ENCODE measurements at regions not wholly inside any gene's neighbourhood (a gene's known extent, or its start where the extent isn't known, plus 50 kb on each side); places are given as distances from the start of the nearest gene placed in this dataset.

GRCh38 chr5:91906027-91906426 is 522.9 kb upstream of the ARRDC3 start:
- no peaks in the 10 kb centered on the region for H3K36me3 ChIP-seq
- ATAC-seq = no peak
- H3K4me3 ChIP-seq = no peak overlapping the region
- H3K4me1 ChIP-seq = no peaks in the 10 kb centered on the region
- H3K9me3 ChIP-seq = no peaks in the 10 kb centered on the region
- TF ChIP-seq CTCF (IDR thresholded peaks at IDR 0.05 in 4 of 5, conservative IDR thresholded peaks at IDR 0.05 in 1 of 5) (no peak), POLR2A (IDR thresholded peaks at IDR 0.05) (no peak)
- intact Hi-C loops (cut with DNase I; ENCODE audit: low total_unique reads) (no loop called here), in situ Hi-C loops (cut with MboI; ENCODE audit: low sequenced_read_pairs in 4 of 4) (no loop called here)
- no peak for DNase-seq
- H3K27ac ChIP-seq = no peak overlapping the region
- H3K27me3 ChIP-seq = no peaks in the 10 kb centered on the region

GRCh38 chr5:91898898-91899297 is 515.8 kb upstream of the ARRDC3 start:
- intact Hi-C loops (cut with DNase I; ENCODE audit: low total_unique reads) = no loop called here
- DNase-seq (no peak), ATAC-seq (no peak)
- TF ChIP-seq POLR2A (IDR thresholded peaks at IDR 0.05) (no peak), CTCF (IDR thresholded peaks at IDR 0.05 in 4 of 5, conservative IDR thresholded peaks at IDR 0.05 in 1 of 5) (no peak)
- in situ Hi-C loops (cut with MboI; ENCODE audit: low sequenced_read_pairs in 4 of 4) = no loop called here
- no peaks in the 10 kb centered on the region for H3K4me1 ChIP-seq
- no peak overlapping the region for H3K27ac ChIP-seq
- H3K4me3 ChIP-seq = no peak overlapping the region
- H3K9me3 ChIP-seq = no peaks in the 10 kb centered on the region
- H3K27me3 ChIP-seq = no peaks in the 10 kb centered on the region
- H3K36me3 ChIP-seq = no peaks in the 10 kb centered on the region

- TF ChIP-seq CTCF (IDR thresholded peaks at IDR 0.05 in 4 of 5, conservative IDR thresholded peaks at IDR 0.05 in 1 of 5) (no peak), POLR2A (IDR thresholded peaks at IDR 0.05) (no peak)
- ATAC-seq (no peak), DNase-seq (no peak)
- Histone ChIP-seq H3K36me3 (no peaks in the 10 kb centered on the region), H3K27ac (no peak overlapping the region), H3K9me3 (no peaks in the 10 kb centered on the region), H3K27me3 (no peaks in the 10 kb centered on the region), H3K4me1 (no peaks in the 10 kb centered on the region), H3K4me3 (no peak overlapping the region)
- in situ Hi-C loops (cut with MboI; ENCODE audit: low sequenced_read_pairs in 4 of 4) (no loop called here), intact Hi-C loops (cut with DNase I; ENCODE audit: low total_unique reads) (no loop called here)
These were observed 514.9 kb upstream of the ARRDC3 start for GRCh38 chr5:91898019-91898418.

GRCh38 chr5:91888810-91889209 is 505.7 kb upstream of the ARRDC3 start:
- H3K27me3 ChIP-seq = no peaks in the 10 kb centered on the region
- H3K27ac ChIP-seq = no peak overlapping the region
- intact Hi-C loops (cut with DNase I; ENCODE audit: low total_unique reads) = no loop called here
- DNase-seq (no peak), ATAC-seq (no peak)
- no peaks in the 10 kb centered on the region for H3K36me3 ChIP-seq
- H3K9me3 ChIP-seq = no peaks in the 10 kb centered on the region
- TF ChIP-seq CTCF (IDR thresholded peaks at IDR 0.05 in 4 of 5, conservative IDR thresholded peaks at IDR 0.05 in 1 of 5) (no peak), POLR2A (IDR thresholded peaks at IDR 0.05) (no peak)
- H3K4me1 ChIP-seq = no peaks in the 10 kb centered on the region
- no peak overlapping the region for H3K4me3 ChIP-seq
- in situ Hi-C loops (cut with MboI; ENCODE audit: low sequenced_read_pairs in 4 of 4) = no loop called here
